T47D (cell line): ENCODE measurements at regions not wholly inside any gene's neighbourhood (a gene's known extent, or its start where the extent isn't known, plus 50 kb on each side); places are given as distances from the start of the nearest gene placed in this dataset.
A peak's percentile ranks its signal among the peaks of the same experiment; 100 is the strongest.

Experiments used
- DNase-seq, 2 experiments: peaks; one replicate each; pipeline versions ENCODE4 v3.0.0 to v3.0.0-alpha.2; 2011 to 2012; ENCODE audit warnings: low read depth in 1 of 2, low spot score in 1 of 2
- JUND ChIP-seq: IDR thresholded peaks from 2 replicates; pipeline ENCODE4 v1.6.1; 2012; ENCODE audit warnings: low read depth
- in situ Hi-C: cut with HindIII; loops from 2 replicates; pipeline ENCODE4 v1.10.0; 2016; ENCODE audit warnings: low sequenced_read_pairs, low pct_unique_long_range_greater_than_20kb

DNA sequence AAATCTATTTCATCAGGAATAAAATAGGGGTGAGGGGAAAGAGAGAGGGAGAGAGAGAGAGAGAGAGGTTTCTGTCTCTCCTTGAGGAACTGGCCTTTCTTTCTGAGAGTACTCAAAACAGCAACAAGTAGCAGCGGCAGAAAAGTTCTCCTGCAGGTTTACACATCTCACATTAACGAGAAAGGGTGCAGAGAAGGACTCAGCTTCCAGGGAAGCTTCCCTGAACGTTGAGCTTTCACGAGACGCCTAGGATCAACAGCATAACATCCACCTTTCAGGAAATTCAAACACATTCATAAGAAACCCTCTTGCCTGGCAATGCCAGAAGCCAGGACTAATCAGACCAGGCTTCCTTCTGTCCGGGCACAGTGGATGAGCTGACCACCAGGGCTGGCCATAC is 162.9 kb downstream of the ZDHHC21 start:
- no peak for TF ChIP-seq JUND
- in situ Hi-C loops, result no loop called here
- DNase-seq, result no peak

DNA sequence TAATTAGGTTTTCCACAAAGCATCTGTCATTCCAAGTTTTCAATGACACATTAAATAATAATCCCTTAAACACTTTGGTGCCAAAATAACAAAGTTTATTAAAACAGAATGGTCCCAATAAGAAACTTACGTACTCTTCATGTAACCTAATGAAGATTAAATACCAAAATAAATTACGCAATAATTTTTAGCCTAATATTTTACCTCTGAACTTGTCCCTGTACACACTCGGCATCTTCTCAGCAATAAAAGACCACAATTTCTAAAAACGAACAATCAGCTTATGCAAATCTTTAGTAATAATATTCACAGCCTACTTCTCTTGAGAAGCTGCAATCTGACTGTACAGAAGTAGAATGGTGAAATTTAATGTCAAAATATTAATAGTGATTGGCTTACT is 163.6 kb downstream of the ZDHHC21 start:
- in situ Hi-C loops, result no loop called here
- TF ChIP-seq JUND, result no peak
- DNase-seq, result no peak

DNA sequence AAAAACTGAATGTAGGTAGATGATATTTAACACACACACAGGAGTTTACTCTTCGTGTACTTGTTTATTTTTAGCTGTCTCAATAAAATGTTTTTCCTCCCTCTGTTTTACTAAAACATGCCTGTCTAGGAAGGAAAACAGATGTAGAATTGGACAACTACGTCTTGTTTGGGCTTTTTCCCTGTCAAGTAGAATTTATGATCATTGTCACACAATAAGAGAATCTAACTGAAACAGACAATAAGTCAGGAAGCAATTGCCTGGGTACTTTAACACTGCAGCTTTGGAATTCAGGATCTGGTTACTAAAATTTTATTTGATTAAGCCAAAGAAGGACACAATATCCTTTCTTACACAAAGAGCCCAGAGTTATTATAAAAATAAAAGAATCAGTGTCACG is 164.2 kb downstream of the ZDHHC21 start:
- in situ Hi-C loops, result no loop called here
- TF ChIP-seq JUND, result no peak

DNA sequence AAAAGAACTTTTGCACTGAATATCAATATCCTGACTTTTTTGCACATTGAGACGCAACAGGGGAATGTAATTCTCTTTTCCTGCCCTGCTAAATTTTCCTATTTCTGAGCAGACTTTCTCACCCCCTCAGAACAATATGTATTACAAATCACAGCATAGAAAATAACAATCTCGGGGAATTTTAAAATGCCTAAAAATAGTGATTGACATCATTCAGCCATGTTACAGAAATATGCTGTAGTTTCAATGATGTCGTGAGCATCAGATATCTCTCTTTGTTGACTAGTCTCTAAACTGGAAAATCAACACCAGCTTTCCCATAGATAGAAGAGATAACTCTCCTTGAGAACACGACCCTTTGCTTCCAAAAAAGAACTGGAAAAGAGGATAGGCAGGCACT is 166.7 kb downstream of the ZDHHC21 start:
- no peak for TF ChIP-seq JUND
- in situ Hi-C loops, result no loop called here
- no peak for DNase-seq

More for the DNA sequence above, 164.2 kb downstream of the ZDHHC21 start:
- no peak for DNase-seq

DNA sequence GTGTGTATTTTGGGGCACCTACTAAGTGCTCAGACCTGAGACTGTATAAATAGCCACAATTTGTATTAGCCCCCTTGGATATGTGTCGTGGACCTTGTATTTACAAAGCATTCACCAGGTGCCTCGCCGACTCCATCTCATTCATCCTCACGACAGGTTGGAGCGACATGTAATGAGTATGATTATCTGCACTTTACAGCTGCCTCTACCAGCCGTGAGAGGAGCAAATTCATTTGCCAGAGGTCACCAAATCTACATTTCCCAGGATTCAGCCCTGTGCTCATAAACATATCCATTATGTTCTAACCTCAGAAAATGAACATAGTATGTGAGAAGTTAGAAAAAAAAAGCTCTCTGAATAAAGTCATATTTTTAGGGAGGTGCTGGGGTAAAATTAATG is 167.4 kb downstream of the ZDHHC21 start:
- TF ChIP-seq JUND, result no peak
- in situ Hi-C loops, result no loop called here
- no peak for DNase-seq

DNA sequence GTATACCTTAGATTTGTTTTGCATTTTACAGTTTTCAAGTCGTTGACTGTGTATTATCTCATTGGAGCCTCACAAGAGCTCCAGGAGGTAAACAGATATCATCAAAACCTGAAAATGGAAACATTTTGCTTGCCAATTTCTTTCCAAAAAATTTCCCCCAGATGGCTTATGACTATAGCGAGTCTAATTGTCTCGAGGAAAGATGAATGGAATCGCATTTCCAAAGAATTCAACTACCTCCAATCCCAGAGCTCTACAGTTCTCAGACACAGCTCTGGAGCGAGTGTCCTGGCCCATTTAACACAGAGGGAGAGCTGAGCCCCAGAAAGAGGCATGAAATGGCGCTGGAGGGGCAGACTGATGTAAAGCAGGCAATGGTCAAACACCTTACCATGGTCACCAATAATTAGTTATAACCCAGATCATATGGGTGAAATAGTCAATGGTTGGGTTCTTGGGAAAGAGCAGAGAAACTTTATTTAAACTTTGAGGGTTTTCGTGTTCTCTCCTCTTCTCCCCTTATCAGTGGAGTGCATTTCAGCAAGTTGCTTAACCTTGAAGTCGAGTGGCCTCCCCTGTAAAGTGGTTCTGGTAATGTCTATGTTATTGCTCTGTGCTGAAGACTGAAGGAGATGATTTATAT is 168.2 kb downstream of the ZDHHC21 start:
- no peak for DNase-seq
- in situ Hi-C loops, result no loop called here
- no peak for TF ChIP-seq JUND

DNA sequence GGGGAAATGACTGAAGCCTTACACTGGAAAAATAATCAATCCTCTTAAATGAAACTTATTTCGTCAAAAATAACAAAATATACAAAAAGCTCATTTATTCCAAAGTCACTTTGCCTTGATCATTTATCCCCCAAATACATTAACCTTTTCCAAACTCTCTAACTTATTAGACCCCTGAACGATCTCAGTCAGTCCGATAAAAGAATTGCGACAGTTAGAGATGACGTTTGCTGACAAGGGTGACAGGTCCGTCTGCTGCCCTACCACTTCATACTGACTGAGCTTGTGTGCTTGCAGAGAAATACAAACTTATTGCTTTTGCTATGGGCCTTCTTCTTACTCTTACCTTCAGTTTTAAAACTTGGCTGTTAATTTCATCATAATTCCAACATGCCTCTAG is 169.7 kb downstream of the ZDHHC21 start:
- no peak for DNase-seq
- no peak for TF ChIP-seq JUND
- in situ Hi-C loops, result no loop called here

DNA sequence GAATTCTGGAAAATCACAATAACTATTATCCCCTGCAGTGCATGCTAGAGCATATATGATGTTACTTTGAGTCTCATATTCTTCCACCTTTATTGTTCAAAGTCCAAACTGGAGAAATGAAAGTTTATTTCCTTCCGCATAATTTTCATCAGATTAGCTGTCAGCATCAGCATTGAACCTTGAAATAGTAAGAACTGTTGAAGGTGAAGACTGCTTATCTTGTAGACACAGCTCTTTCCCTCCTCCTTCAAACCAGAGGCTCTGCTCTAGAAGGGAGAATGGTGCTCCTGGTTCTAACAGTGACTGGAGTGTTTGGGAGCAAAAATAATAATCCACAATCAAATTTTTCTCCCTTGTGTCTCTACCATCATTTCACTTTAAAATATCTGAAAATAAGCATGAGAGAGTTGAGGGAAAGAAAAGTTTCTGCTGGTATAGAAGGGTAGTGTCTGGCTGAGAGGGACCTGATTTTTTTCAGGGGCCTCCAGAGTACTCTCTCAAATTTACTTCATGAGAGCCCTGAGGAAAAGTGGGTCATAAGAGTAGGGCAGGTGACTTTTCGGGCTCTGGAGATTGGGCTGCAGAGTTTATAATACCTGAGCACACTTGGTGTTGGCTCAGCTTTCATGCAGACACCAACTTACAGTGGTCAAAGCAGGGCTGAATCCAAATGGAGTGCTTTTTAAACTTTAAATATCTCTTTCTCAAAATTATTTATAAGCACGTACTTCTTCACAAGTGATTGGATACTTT is 170.4 kb downstream of the ZDHHC21 start:
- DNase-seq, result no peak
- TF ChIP-seq JUND, result no peak
- in situ Hi-C loops, result no loop called here

DNA sequence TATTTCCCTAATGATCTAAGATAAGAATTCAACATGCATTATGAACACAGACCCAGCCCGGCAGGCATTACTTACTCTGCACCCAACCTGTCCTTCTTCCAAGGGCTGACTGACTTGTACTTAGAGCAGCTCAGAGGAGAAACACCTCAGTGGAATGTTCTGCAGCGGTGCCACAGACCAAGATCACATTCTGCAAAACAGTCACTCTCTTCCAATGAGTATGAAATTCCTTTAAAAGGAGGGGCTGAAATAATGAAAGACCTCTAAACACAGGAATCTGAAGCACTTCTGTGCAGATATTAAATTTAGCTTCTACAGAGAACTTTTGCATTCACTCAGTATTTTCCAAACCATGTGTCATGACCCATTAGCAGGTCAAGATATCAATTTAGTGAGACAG is 172.9 kb downstream of the ZDHHC21 start:
- TF ChIP-seq JUND, result no peak
- no peak for DNase-seq
- in situ Hi-C loops, result no loop called here

DNA sequence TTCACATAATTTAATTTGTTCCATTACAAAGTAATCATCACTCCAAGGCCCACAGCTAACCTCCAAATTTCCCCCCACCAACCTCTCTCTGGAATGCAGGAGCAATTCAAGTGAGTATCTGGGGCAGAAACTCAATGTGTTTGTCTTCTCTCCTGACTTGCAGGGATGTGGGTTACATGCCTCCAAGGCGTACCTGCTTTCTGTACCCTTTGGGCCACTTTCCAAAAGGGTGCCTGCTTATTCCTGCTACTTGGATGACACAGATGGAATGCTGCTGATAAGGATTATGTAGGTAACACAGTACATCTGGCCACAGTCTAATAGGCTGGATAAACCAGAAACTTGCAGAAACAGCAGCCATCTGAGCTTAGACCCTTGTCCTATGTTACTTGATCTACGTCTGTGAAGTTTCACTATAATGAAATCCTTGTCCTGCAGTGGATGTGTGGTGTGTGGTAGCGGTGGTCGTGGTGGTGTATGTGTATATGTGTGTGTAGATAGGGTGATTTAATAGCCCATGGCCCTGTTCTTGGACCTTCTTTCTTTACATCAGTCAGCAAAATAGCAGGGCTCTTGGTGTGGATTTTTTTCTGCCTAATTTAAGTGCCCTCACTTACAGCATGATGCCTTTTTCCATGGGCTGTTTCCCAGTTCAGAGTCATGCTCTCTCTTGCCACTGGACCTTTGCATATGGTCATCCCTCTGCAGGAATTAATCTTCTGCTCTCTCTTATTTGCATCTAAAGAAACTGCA is 175.9 kb downstream of the ZDHHC21 start:
- in situ Hi-C loops, result no loop called here
- no peak for TF ChIP-seq JUND
- peak in 1 of 2 experiments; percentile 1 for DNase-seq

DNA sequence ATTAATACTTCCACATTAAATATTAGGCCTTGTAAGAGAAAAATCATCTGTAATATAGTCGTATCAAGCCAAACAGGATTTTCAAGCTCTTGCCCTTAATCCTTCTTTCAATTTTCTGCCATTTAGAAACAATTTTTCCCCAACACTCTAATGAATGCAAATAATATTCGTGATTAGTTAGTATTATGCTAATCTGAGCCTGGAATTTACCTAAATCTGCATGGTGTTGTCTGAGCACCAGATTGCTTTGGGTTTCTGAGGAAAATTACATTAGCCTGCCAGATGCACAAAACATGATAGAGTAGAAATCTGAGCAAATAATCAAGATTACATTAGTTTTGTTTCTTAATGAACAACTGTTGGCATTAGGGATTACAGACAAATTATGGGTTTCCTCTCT is 176.6 kb downstream of the ZDHHC21 start:
- in situ Hi-C loops, result no loop called here
- no peak for TF ChIP-seq JUND
- no peak for DNase-seq

DNA sequence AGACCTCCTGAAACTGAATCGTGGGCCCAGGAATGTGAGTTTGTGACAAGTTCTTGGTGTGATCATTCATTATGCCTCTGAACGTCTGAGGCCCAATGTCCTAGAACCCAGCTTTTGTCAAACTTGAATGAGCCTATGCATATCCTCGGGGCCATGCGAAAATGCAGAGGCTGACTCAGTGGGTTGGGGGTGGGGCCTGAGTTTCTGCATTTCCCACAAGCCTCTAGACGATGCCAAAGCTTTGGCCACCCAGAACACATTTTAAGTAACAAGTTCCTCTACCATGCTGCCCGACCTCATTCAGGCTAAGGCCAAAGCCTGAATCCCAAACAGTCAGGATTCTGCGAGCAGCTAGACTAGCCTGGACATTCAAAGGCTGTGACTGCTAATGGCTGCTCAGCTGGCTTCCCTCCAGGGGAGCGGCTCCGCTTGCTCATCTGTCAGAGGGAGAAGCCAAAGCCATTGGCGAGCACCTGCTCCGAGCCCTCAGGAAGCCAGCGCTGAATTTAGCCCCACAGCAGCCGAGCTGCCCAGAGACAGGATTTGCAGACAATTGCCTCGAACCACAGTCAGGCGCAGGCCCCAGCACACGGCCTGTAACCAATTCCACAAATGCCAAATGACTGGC is 177.5 kb downstream of the ZDHHC21 start:
- in situ Hi-C loops, result no loop called here
- TF ChIP-seq JUND, result no peak
- no peak for DNase-seq

DNA sequence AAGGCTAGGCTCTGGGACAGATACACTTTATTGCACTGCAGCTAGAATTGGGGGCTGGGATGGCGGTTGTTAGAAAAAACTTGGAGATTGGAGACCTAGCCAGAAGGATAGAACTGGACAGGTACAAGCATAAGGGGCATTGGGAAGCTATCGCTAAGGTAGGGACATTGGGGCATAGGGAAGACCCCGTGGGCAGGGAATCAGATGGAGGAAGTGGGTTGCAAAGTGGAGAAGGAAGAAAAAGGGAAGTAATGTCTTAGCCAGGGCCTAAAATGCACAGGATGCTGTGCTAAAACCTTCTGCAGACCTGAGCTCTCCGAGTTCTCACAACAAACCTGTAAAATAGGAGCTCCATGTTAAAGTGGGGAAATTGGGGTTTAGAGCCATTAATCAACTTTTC is 178.2 kb downstream of the ZDHHC21 start:
- in situ Hi-C loops, result no loop called here
- no peak for DNase-seq
- TF ChIP-seq JUND, result no peak
